NCI-H2196 treated with DMSO at 0.1 percent for 48 hours (cell line): ENCODE measurements at regions not wholly inside any gene's neighbourhood (a gene's known extent, or its start where the extent isn't known, plus 50 kb on each side); places are given as distances from the start of the nearest gene placed in this dataset.
"Not testable (repeated sequence)": the region's sequence is repeated elsewhere in the genome, so short reads cannot be mapped to it uniquely, and the experiment has no call there.

Source experiments
- DNase-seq: peaks from one replicate; lab custom pipeline; 2025; ENCODE audit not compliant: unreplicated experiment; lab: John Stamatoyannopoulos, UW

DNA sequence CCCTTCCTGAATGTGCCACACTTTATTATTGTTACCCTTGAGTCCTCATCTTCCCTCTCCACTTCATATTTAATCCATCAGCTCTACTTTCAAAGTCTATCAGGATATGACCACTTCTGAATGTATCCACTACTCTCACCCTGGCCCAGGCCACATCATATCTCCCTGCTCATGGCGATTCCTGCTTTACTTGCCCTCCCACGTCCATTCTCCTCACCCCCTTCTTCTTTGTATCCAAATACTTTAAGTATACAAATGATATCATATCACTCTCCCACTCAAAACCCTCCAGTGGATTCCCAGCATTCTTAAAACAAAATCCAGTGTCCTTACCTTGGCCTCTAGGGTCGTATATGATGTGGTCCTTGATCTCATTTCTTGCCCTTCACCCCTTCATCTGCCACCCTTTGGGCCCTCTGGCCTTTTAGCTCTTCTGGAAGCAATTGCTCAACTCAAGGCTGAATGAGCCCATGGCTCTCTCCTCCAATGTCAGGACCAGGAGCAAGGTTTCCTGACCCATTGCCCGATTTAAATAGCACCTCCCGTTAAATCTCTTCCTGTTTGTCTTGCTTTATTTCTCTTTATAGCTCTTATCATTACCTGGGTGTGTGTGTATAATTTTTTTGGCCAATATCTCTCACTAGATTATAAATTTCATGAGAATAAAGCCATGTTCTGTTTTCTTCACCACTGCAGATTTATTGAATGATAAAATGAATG lies 205.9 kb upstream of the ECI2 start:
- DNase-seq, result no peak

DNA sequence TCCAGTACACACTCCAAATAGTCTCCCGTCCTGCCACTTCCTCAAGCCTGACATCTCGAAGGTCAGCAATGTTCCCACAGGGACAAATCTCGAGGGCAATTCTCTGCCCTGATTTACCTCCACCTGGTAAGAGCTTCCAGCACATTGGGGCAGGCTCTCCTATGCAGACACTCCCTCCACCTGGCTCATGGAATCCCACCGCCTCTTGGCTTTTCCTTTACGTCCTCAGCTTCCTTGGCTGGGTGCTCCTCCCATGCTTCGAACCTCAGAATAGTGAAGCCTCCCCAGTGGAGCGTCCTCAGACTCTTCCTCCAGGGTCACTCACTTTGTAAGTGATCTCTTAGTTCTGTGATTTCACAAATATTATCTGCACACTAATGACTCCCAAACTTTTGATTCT lies 205.2 kb upstream of the ECI2 start:
- no peak for DNase-seq

DNA sequence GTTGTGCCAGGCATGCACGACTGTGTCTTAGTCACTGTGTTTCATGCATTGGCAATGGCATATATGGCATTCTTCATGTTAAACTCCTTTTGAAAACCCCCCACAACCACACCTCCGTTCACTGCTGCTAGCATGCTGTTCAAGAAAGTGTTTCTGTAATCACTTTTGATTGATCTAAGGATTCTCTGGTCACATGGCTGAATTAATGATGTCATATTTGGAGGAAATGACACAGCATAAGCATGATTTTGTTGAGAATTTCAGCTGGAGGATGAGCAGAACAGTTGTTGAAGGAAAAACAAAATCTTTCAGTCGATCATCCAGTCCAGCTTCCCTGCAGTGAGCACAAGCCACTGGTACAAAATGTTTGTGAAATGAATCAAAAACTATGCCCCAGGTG lies 203.5 kb upstream of the ECI2 start:
- no peak for DNase-seq

DNA sequence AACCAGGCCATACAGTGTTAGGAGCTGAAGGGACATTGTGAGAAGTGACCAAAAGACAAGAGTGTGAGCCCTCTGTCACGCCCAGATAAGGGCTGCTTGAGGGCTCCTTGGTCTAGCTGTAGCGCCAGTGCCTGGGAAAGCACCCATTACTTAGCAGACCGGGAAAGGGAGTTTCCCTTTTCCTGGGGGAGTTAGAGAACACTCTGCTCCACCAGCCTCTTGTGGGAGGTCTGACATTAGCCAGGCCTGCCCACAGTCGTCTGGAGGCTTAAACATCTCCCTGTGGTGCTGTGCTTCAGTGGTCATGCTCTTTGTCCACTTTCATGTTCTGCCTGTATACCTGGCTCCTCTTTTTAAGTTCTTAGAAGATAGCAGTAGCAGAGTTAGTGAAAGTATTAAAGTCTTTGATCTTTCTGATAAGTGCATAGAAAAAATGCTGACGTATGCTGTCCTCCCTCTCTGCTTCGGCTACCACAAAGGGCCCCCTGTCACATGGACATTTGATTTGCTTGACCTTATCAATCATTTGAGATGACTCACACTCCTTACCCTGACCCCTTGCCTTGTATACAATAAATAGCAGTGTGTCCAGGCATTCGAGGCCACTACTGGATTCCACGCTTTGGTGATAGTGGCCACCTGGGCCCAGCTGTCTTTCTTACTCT lies 201.5 kb upstream of the ECI2 start:
- DNase-seq, result no peak

DNA sequence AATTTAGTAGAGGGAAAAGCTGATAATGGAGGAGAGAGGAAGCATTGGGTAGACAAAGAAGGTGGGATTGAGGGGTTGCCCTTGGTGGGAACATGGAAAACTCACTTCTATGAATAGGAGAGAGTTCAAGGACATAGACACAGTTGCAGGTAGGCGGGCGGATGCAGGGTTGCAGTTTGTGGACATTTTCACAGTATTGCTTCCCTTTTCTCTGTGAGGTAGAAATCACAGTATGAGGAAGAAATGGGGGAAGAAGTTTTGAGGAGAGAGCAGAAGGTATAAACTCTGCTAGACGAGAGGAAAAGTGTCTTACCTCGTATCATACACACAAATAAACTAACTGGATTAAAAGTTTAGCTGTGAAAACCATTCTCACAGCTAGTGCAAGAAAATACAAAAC lies 200.7 kb upstream of the ECI2 start:
- DNase-seq, result no peak

DNA sequence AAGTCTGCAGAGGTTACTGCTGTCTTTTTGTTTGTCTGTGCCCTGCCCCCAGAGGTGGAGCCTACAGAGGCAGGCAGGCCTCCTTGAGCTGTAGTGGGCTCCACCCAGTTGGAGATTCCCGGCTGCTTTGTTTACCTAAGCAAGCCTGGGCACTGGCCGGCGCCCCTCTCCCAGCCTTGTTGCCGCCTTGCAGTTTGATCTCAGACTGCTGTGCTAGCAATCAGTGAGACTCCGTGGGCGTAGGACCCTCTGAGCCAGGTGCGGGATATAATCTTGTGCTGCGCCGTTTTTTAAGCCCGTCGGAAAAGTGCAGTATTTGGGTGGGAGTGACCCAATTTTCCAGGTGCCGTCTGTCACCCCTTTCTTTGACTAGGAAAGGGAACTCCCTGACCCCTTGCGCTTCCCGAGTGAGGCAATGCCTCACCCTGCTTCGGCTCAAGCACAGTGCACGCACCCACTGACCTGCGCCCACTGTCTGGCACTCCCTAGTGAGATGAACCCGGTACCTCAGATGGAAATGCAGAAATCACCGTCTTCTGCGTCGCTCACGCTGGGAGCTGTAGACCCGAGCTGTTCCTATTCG lies 198.9 kb upstream of the ECI2 start:
- DNase-seq, result not testable (repeated sequence)

DNA sequence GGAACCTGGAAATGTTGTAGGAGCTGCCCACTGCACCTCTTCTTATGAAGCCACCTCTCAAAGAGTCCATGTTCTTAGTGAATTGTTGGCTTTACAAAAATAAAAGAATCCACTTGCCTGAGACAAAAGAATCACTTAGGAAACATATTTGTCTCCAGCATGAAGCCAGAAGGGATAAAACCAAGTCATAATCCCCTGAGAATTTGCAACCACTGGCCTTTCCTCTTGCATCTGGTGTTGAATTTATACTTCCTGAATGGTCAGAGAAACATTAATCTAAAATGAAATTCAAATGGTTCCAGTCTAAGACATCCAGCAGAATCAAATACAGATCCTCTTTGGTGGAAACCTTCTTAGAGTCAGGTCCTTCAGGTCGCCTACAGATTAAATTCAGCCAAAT lies 192.5 kb upstream of the ECI2 start:
- DNase-seq, result no peak

DNA sequence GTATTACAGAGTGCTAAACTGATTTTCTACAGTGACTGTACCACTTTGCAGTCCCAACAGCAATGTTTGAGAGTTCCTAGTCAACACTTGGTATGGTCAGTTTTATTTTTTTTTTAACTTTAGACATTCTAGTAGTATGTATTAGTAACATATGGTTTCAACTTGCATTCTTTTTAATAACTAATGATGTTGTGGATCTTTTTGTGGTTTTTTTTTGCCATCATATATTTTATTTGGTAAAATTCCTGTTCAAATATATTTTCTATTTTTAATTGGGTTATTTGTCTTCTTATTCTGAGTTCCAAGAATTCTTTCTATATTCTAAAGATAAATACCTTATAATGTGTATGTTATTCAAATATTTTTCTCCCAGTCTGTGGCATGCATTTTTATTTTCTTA lies 189.4 kb upstream of the ECI2 start:
- no peak for DNase-seq

DNA sequence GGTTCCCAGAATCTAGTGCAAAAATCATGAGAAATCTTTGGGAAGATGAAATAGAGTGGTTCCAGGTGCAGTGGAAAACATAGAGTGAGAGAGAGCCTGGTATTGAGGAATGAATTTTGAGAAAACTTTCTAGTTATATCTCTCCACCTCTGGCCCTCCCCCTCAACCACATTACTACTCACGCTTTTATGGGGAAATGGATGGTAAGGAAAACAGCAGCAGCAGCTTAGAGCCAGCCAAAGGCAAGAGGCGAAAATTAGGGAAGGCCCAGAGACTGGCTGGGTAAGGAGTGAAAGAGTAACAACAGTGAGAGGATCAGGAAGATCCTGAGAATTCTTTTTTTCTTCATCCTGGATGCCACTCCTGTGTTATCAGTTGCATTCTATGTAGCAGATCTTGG lies 187.9 kb upstream of the ECI2 start:
- DNase-seq, result no peak

DNA sequence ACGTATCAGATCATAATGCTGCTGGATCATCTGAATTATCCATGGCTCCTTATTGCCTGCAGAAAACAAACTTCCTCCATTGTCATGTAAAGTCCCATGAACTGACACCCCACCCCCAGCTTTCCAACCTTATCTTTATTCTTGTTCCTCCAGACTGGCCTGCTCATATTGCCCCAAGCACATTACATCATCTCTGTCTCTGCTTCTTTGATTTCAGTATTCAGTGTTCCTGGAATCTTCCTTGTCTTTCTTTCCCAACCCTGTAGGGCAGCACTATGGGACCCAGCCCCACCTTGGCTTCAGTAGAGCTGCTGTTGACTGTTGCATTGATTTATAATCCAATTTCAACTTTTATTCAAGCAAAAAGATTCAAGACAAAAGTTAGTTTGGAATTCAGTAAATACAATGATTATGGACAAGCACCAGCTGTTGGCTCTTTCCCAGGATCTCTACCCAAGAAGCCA lies 187.5 kb upstream of the ECI2 start:
- DNase-seq, result no peak

DNA sequence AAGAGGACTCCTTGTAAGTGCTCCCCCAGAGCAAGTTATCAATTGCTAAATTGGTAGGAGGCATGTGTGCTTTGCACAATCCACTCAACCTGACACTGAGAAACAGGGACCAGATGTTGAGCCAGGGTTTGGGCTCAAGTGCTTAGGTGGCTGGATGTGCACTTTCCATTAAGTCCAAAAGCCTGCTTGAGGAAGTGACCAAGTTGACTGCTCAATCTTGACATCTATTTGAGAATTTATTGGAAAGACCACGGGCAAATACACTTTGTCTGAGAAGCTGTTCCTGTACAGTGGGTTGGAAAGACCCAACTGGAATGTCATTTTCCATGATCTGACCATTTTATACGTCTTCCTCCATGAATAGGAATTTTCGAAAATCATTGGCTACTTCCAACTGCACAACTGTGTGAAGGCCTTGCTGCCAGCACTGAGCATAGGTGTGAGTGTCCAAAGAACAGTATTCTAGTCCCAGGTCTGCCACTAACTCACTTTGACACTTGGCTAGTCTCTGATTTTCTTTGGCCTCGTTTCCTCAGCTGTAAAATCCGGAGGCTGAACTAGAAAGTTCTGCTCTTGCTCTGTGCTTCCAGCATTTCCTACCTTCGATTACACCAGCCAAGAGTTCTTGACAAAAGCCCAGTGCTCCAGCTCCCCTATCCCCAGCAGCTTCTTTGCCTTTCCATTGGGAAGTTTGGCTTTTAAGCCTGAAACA lies 186.9 kb upstream of the ECI2 start:
- no peak for DNase-seq

DNA sequence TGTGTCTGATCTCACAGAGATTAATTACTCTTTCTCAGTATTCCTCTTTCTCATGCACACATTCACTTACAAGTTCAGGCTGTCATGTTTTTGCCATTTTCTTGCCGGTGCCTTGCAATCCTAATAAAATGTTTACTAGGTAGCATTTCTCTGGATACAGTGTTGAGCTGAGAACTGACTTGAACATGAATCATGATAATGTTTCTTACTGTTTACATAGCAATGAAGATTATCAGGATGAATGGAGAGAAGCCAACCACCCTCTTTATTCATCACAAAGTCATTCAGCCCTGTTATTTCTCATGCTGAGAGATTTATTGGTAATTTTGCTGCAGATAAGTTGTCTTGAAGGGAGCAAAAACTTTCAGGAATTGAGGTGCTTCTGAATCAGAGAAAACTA lies 185.5 kb upstream of the ECI2 start:
- DNase-seq, result no peak

DNA sequence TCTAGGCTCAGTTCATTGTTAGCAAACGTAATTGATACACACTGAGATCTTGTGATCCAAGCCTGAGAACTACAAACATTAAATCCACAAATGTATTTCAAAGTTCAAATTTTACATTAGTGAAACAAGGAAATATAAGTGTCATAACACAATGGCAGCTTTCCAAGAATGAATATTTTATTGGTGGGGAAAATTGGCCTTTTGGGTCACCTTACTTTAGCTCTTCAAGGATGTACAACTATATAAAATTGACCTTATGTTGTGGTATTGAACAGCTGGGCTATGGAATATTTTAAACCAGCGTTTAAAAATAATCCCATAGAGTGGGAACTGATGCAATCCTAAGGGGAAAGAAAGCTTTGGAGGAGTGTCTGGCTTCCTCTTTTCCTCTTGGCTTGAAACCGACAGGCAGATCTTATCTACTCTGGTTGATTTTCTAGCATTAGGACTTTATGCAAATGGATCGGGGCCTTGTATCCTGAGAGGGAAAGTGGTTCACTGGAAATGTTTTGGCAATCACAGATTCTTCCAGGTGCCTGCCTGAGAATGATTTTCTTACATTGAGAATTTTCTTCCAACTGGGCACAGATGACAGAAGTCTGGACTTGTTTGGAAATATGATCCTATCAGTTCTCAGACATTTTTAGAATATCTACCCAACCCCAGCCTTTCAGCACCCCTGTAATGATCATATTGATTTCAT lies 184.8 kb upstream of the ECI2 start:
- DNase-seq, result no peak

DNA sequence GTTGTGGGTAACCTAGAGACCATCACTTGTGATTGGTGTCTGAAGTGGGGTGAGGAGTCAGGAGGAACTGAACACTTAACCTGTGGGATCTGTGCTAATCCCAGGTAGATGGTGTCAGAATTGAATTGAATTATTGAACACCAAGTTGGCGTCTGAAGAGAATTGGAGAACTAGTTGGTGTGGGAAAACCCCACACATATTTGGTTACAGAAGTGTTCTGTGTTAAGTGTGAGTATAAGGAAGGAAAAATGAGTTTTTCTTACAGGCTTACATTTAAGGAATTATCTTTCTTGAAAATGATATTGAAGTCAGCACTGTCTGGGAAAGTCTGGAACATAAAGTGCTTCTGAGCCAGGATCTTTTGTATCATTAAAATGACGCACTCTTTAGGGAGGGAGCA lies 182.9 kb upstream of the ECI2 start:
- DNase-seq, result no peak

DNA sequence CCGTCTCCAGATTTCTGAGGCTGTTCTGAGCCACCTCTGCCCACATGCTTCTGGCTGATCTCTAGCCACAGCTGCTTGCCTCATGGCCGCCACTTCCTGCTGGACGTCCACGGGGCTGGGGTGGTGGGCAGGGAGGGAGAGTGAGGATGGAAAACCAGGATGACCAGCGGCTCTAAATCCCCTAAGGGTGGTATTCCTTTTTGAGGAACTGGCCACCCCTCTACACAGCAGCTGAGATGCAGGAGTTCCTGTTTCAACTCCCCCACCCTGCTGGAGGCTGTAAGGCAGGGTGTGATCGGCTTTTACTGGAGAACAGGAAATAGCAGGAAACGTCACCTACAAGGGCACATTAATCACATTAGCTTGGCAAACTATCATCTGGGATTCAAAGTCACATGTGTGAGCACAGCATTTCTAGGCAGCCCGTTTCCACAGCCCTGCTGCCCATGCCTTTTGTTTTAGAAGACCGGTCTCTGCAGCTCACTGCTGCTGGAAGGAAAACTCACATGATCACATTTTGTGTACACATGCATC lies 181.6 kb upstream of the ECI2 start:
- DNase-seq, result no peak

DNA sequence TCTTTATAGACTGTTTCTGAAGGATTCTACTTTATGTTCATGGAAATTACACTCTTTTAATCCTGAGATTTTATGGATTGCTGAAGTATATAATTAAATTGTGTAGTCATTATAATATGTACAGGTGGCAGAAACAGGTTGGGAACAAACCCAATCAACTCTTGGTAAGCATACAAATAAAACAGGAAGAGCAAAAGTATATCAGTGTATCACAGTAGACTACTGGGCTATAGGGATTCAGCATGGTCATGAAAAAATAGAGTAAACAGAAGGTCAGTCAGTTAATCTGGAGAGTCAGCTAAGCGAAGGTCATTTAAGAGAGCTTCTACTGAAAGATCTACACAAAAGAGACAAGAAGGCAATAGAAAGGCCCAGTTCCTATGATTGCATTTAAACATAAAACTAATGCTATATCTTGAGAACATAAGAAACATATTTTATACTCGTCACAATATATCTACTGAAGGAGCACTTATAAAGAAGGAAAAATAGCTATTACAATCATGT lies 178.9 kb upstream of the ECI2 start:
- DNase-seq, result no peak

DNA sequence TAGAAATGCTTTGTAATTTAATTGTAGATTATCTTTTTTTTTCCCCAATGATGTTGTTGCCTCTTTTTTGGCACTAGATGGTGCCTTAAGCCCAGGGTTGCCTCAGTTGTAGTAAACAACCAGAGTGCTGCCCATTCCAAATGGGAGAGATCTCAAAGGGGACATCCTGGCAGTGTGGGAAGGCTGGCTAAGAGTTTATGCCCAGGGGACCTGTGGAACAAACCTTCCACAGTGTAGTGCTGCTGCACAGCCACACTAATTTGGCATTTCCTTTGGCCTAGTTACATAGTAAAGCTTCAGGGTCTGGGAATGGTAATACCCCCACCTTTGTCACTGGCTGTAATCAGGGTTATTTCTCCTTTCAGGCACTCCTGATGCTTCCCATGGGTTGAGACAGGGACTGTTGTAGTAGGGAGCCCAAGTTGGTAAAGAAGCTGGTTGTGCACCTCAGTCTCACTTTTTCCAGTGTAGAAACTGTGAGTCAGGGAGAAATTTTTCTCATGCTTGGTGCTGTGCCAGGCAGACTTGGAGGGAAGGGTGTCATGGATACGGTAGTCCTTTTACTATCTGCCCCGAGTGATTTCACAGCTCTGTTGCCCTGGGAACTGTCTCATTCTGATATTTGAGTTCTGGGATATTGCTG lies 177.8 kb upstream of the ECI2 start:
- no peak for DNase-seq

DNA sequence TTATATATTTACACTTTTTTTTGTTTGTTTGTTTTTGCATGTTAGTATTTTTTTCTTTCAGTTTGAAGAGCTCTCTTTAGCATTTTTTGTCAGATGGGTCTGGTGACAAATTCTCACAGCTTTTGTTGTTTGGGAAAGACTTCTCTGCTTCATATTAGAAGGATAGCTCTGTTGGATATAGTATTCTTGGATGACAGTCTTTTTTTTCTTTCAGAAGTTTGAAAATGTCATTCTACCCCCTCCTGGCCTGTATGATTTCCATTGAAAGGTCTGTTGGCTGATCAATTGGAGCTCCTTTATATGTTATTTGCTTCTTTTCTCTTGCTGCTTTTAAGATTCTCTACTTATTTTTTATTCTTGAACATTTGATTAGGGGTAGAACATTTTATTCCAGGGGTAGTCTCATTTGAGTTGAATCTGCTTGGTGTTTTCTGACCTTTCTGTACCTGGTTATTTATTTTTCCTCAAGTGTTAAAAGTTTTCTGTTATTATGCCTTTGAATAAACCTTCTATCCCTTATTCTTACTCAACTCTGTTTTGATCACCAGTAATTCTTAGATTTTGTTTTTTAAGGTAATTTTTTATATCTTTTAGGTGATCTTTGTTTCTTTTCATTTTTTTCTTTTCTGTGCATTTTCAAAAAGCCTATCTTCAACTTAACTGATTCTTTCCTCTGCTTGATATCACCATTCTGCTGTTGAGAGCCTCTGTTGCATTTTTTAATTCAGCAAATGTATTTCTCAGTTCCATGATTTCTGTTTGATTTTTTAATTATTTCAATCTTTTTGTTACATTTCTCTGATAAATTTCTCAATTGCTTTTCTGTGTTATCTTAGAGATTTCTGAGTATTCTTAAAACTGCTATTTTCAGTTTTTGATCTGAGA lies 176.8 kb upstream of the ECI2 start:
- DNase-seq, result no peak

DNA sequence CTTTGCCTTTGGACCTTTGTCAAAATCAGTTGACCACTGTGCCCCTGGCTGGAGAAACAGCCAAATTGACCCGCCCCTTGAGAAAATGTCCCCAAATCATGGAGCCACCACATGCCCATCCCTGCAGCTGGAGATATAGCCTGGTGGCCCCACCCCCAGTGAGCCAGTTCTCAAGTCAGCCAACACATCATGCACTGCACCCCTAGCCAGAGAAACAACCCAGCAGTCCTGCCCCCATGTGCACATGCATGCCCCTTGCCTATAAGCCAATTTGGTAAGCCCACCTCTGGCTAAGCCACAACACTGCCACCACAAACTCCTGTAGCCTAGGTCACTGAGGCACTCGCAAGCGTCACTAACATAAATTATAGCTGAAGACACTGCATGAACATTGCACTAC lies 174.2 kb upstream of the ECI2 start:
- DNase-seq, result no peak
